HepG2 (cell line): ENCODE measurements at regions not wholly inside any gene's neighbourhood (a gene's known extent, or its start where the extent isn't known, plus 50 kb on each side); places are given as distances from the start of the nearest gene placed in this dataset.

Experiments
- ATAC-seq: fragments of 200-7000 bp; cut with Tn5 transposase; 3 replicates; pipeline ENCODE4 v1.9.1; 2020; ENCODE audit warnings: mild to moderate bottlenecking, moderate library complexity
- BruUV-seq: library from RNA; stranded (reverse); fragments of 400-500 nt; replicated peaks from 2 replicates; lab custom pipeline; 2021; lab: Mats Ljungman, UMichigan
- CTCF ChIA-PET: fragments of 300-600 bp; formaldehyde crosslinking; extraction: SDS; loops from one replicate; lab custom pipeline; 2021; ENCODE audit warnings: low total read pairs, inconsistent platforms, low intra/inter-chr PET ratio; lab: Yijun Ruan, JAX
- POLR2A ChIA-PET: fragments of 350-600 bp; sonication (Branson Sonifier 250); formaldehyde crosslinking; loops from one replicate; lab custom pipeline; 2020; ENCODE audit warnings: antibody characterized with exemption, inconsistent platforms; lab: Yijun Ruan, JAX
- DNase-seq: peaks from one replicate; pipeline ENCODE4 v3.0.0-alpha.2; 2015; ENCODE audit warnings: low spot score
- FAIRE-seq: peaks from 3 replicates; lab custom pipeline; 2011; peaks lifted over from hg19 to GRCh38; lab: Jason Lieb, UNC
- H2AFZ ChIP-seq: one replicate; pipeline ENCODE4 v1.6.1; 2011; ENCODE audit warnings: low read length, inconsistent platforms
- H3K27ac ChIP-seq: fragments of 300-600 bp; 3 replicates; pipeline ENCODE4 v1.8.0; 2011; ENCODE audit warnings: mixed run types, mild to moderate bottlenecking, mixed read lengths, low read length, inconsistent platforms; ENCODE audit not compliant: insufficient read depth; ENCODE audit errors: extremely low read length
- H3K27me3 ChIP-seq, 2 experiments: fragments of 200-600 bp in 1 of 2; 2 replicates in 1 of 2; 3 replicates in 1 of 2; pipeline versions ENCODE4 v1.6.0 to v1.8.0; 2011; ENCODE audit warnings: low read length in 2 of 2, mild to moderate bottlenecking in 2 of 2, moderate library complexity in 2 of 2, inconsistent platforms in 1 of 2; ENCODE audit not compliant: insufficient read depth in 2 of 2, control insufficient read depth in 1 of 2
- H3K36me3 ChIP-seq, 2 experiments: fragments of 200-600 bp in 1 of 2; replicated peaks in 1 of 2; 2 replicates in 1 of 2; 3 replicates in 1 of 2; pipeline versions ENCODE4 v1.5.1 to v1.8.0; 2011; ENCODE audit warnings: low read length in 2 of 2, inconsistent platforms in 1 of 2; ENCODE audit not compliant: insufficient read depth in 2 of 2, control insufficient read depth in 1 of 2
- H3K4me1 ChIP-seq: 2 replicates; pipeline ENCODE4 v1.5.1; 2012; ENCODE audit warnings: low read length, inconsistent platforms; ENCODE audit not compliant: insufficient read depth
- H3K4me2 ChIP-seq: 2 replicates; pipeline ENCODE4 v1.6.0; 2011; ENCODE audit warnings: low read depth, low read length, inconsistent platforms
- H3K4me3 ChIP-seq, 3 experiments: fragments of 200-600 bp in 1 of 3; sonication (generic), shearing (Covaris generic) in 1 of 3; replicated peaks in 1 of 3; 2 replicates each; pipeline ENCODE4 v1.5.1; 2011 to 2016; ENCODE audit warnings: low read length in 3 of 3, inconsistent platforms in 2 of 3, low read depth in 2 of 3, mild to moderate bottlenecking in 2 of 3, control low read depth in 1 of 3, mixed read lengths in 1 of 3; ENCODE audit not compliant: insufficient read depth in 1 of 3
- H3K79me2 ChIP-seq: one replicate; pipeline ENCODE4 v1.6.1; 2011; ENCODE audit warnings: low read length, inconsistent platforms; ENCODE audit not compliant: insufficient read depth
- H3K9ac ChIP-seq: 2 replicates; pipeline ENCODE4 v1.6.0; 2011; ENCODE audit warnings: mild to moderate bottlenecking, low read depth, low read length, inconsistent platforms; ENCODE audit not compliant: insufficient read depth
- H3K9me3 ChIP-seq: 2 replicates; pipeline ENCODE4 v1.5.1; 2012; ENCODE audit warnings: mild to moderate bottlenecking, low read length
- H4K20me1 ChIP-seq: 2 replicates; pipeline ENCODE4 v1.6.0; 2011; ENCODE audit warnings: inconsistent platforms, mild to moderate bottlenecking, low read length, moderate library complexity; ENCODE audit not compliant: insufficient read depth
- FOXA1 ChIP-seq, 2 experiments: fragments of 450-650 bp in 1 of 2; sonication (generic) in 1 of 2; formaldehyde crosslinking in 1 of 2; IDR thresholded peaks; 2 replicates each; pipeline versions ENCODE4 v1.4.0 to v1.6.1; 2016 to 2020; ENCODE audit warnings: missing genetic modification reagents in 1 of 2
- HHEX ChIP-seq: IDR thresholded peaks from 2 replicates; pipeline ENCODE4 v1.6.1; 2016; ENCODE audit warnings: control low read depth
- JUND ChIP-seq: sonication (generic); formaldehyde crosslinking; IDR thresholded peaks from 2 replicates; pipeline ENCODE4 v1.8.0; 2022; ENCODE audit warnings: mild to moderate bottlenecking, missing genetic modification reagents
- MAFK ChIP-seq, 2 experiments: IDR thresholded peaks in 1 of 2; conservative IDR thresholded peaks in 1 of 2; 2 replicates each; pipeline ENCODE4 v1.6.1; 2011; ENCODE audit warnings: improper control_type of control experiment in 2 of 2, low read length in 2 of 2
- MTF2 ChIP-seq: sonication (generic); formaldehyde crosslinking; IDR thresholded peaks from 2 replicates; pipeline ENCODE4 v1.5.0; 2020; ENCODE audit warnings: missing genetic modification reagents, borderline replicate concordance
- ZNF343 ChIP-seq: sonication (generic); formaldehyde crosslinking; IDR thresholded peaks from 2 replicates; pipeline ENCODE4 v1.4.0; 2020; ENCODE audit warnings: mild to moderate bottlenecking, missing genetic modification reagents
- ZNF7 ChIP-seq: IDR thresholded peaks from 2 replicates; pipeline ENCODE4 v1.6.1; 2016; ENCODE audit warnings: missing biosample characterization, missing genetic modification reagents
- WGBS: methylation state at CpG from one replicate; pipeline ENCODE4 v1.1.6; 2017; ENCODE audit warnings: low lambda C conversion rate; 5-methylcytosine and 5-hydroxymethylcytosine counted together
- in situ Hi-C: cut with HindIII; loops from 2 replicates; pipeline ENCODE4 v1.10.0; 2017; ENCODE audit warnings: low pct_unique_long_range_greater_than_20kb; ENCODE audit not compliant: extremely low pct_ligation_motif_present
- intact Hi-C: fragments of 100-400 bp; cut with micrococcal nuclease; formaldehyde crosslinking; loops from one replicate; pipeline ENCODE4 v1.10.0; 2022; ENCODE audit not compliant: unreplicated experiment
- TF ChIP-seq, protein P1 (sequence below): sonication (generic); formaldehyde crosslinking; IDR thresholded peaks from 2 replicates; pipeline ENCODE4 v1.8.0; 2022; ENCODE audit warnings: mild to moderate bottlenecking, missing genetic modification reagents
- TF ChIP-seq, protein P2 (sequence below): sonication (generic); formaldehyde crosslinking; IDR thresholded peaks from 2 replicates; pipeline ENCODE4 v1.4.0; 2020; ENCODE audit warnings: missing genetic modification reagents, borderline replicate concordance
- TF ChIP-seq, protein P3 (sequence below): sonication (generic); formaldehyde crosslinking; IDR thresholded peaks from 2 replicates; pipeline ENCODE4 v1.4.0; 2020; ENCODE audit warnings: missing genetic modification reagents, mild to moderate bottlenecking, borderline replicate concordance
- TF ChIP-seq, protein P4 (sequence below): sonication (generic); formaldehyde crosslinking; IDR thresholded peaks from 2 replicates; pipeline ENCODE4 v1.5.0; 2020; ENCODE audit warnings: missing genetic modification reagents, mild to moderate bottlenecking, borderline replicate concordance

DNA sequence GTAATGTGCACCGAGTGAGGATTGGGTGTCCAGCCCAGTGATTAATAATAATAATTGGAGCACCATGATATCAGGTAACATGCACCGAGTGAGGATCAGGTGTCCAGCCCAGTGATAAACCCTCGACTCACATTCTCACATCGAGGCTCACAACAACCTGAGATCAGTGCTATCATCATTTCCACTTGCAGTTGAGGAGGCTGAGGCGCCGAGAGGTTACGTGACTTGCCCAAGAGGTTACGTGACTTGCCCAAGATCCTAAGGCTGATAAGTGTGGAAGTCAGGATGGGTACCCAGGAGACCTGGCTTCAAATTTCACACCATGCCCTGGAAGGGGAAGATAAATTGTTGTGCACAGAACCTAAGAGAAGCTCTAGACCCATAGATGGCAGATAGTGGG is 189.4 kb downstream of the MED10 start:
- no peak overlapping the region for H3K4me3 ChIP-seq
- FAIRE-seq, result no peak
- H3K9me3 ChIP-seq, result no peaks in the 10 kb centered on the region
- H3K27me3 ChIP-seq, result no peaks in the 10 kb centered on the region; a peak in 1 of 5 replicates
- BruUV-seq, result no TSS peak
- DNase-seq, result no peak
- H3K27ac ChIP-seq, result no peak overlapping the region
- H2AFZ ChIP-seq, result no peak overlapping the region
- POLR2A ChIA-PET, result no interaction called here
- in situ Hi-C loops (no loop called here), intact Hi-C loops (no loop called here)
- TF ChIP-seq FOXA1 (IDR thresholded peaks at IDR 0.05), result no peak
- no peak for TF ChIP-seq FOXA1 (CRISPR knock-in tag; IDR thresholded peaks at IDR 0.05)
- TF ChIP-seq ZNF343, result no peak
- TF ChIP-seq, protein P1, sequence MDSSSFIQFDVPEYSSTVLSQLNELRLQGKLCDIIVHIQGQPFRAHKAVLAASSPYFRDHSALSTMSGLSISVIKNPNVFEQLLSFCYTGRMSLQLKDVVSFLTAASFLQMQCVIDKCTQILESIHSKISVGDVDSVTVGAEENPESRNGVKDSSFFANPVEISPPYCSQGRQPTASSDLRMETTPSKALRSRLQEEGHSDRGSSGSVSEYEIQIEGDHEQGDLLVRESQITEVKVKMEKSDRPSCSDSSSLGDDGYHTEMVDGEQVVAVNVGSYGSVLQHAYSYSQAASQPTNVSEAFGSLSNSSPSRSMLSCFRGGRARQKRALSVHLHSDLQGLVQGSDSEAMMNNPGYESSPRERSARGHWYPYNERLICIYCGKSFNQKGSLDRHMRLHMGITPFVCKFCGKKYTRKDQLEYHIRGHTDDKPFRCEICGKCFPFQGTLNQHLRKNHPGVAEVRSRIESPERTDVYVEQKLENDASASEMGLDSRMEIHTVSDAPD, result no peak
- no peak for TF ChIP-seq JUND
- TF ChIP-seq HHEX (CRISPR knock-in tag), result no peak
- no peak for TF ChIP-seq MTF2 (CRISPR knock-in tag)
- TF ChIP-seq MAFK (conservative IDR thresholded peaks at IDR 0.05 in 1 of 2, IDR thresholded peaks at IDR 0.05 in 1 of 2; ENCODE audit: low read length in 2 of 2), result no peak
- TF ChIP-seq, protein P2, sequence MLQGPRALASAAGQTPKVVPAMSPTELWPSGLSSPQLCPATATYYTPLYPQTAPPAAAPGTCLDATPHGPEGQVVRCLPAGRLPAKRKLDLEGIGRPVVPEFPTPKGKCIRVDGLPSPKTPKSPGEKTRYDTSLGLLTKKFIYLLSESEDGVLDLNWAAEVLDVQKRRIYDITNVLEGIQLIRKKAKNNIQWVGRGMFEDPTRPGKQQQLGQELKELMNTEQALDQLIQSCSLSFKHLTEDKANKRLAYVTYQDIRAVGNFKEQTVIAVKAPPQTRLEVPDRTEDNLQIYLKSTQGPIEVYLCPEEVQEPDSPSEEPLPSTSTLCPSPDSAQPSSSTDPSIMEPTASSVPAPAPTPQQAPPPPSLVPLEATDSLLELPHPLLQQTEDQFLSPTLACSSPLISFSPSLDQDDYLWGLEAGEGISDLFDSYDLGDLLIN, result no peak
- TF ChIP-seq, protein P3, sequence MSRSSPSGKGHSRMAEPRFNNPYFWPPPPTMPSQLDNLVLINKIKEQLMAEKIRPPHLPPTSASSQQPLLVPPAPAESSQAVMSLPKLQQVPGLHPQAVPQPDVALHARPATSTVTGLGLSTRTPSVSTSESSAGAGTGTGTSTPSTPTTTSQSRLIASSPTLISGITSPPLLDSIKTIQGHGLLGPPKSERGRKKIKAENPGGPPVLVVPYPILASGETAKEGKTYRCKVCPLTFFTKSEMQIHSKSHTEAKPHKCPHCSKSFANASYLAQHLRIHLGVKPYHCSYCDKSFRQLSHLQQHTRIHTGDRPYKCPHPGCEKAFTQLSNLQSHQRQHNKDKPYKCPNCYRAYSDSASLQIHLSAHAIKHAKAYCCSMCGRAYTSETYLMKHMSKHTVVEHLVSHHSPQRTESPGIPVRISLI (CRISPR knock-in tag), result no peak
- TF ChIP-seq, protein P4, sequence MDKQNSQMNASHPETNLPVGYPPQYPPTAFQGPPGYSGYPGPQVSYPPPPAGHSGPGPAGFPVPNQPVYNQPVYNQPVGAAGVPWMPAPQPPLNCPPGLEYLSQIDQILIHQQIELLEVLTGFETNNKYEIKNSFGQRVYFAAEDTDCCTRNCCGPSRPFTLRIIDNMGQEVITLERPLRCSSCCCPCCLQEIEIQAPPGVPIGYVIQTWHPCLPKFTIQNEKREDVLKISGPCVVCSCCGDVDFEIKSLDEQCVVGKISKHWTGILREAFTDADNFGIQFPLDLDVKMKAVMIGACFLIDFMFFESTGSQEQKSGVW (CRISPR knock-in tag), result no peak
- no peak for TF ChIP-seq ZNF7 (CRISPR knock-in tag)
- H3K4me2 ChIP-seq, result no peak overlapping the region
- no peaks in the 10 kb centered on the region for H4K20me1 ChIP-seq
- CTCF ChIA-PET, result no interaction called here
- H3K79me2 ChIP-seq, result no peaks in the 10 kb centered on the region
- WGBS, result 16% methylated on average over 5 of the region's 8 CpGs
- no peaks in the 10 kb centered on the region for H3K4me1 ChIP-seq
- no peaks in the 10 kb centered on the region for H3K36me3 ChIP-seq
- ATAC-seq, result no peak
- no peak overlapping the region for H3K9ac ChIP-seq
